ENCODE measurements at regions not wholly inside any gene's neighbourhood (a gene's known extent, or its start where the extent isn't known, plus 50 kb on each side); places are given as distances from the start of the nearest gene placed in this dataset.
"Not testable (repeated sequence)": the region's sequence is repeated elsewhere in the genome, so short reads cannot be mapped to it uniquely, and the experiment has no call there.

- not testable (repeated sequence) for H3K36me3 ChIP-seq (replicated peaks; ENCODE audit: control insufficient read depth, insufficient read depth, low read length); H3K27me3 ChIP-seq (ENCODE audit: control insufficient read depth, insufficient read depth, low read length); H3K4me3 ChIP-seq (ENCODE audit: insufficient read depth, low read depth, low read length); DNase-seq
Measured at GRCh38 chr1:222470252-222470805, 77.6 kb downstream of the HHIPL2 start.

- DNase-seq: peak; percentile 22
- Histone ChIP-seq H3K36me3 (replicated peaks; ENCODE audit: control insufficient read depth, insufficient read depth, low read length) (no peaks in the 10 kb centered on the region), H3K4me3 (ENCODE audit: insufficient read depth, low read depth, low read length) (no peak overlapping the region), H3K27me3 (ENCODE audit: control insufficient read depth, insufficient read depth, low read length) (no peaks in the 10 kb centered on the region; the same call in 1 of the 2 replicates)
Measured at GRCh38 chr1:222466150-222466865, 81.6 kb downstream of the HHIPL2 start.

- no peaks in the 10 kb centered on the region for H3K36me3 ChIP-seq (replicated peaks; ENCODE audit: control insufficient read depth, insufficient read depth, low read length)
- DNase-seq: peak; percentile 96
- H3K27me3 ChIP-seq (ENCODE audit: control insufficient read depth, insufficient read depth, low read length): no peaks in the 10 kb centered on the region; the same call in 1 of the 2 replicates
- peak overlapping the region; percentile 54 for H3K4me3 ChIP-seq (ENCODE audit: insufficient read depth, low read depth, low read length)
Measured at GRCh38 chr1:222465211-222466041, 82.5 kb downstream of the HHIPL2 start.

- DNase-seq: peak; percentile 72
- Histone ChIP-seq H3K4me3 (ENCODE audit: insufficient read depth, low read depth, low read length) (peak overlapping the region; percentile 54), H3K27me3 (ENCODE audit: control insufficient read depth, insufficient read depth, low read length) (no peaks in the 10 kb centered on the region; the same call in 1 of the 2 replicates), H3K36me3 (replicated peaks; ENCODE audit: control insufficient read depth, insufficient read depth, low read length) (no peaks in the 10 kb centered on the region)
Measured at GRCh38 chr1:222464841-222465210, 83.1 kb downstream of the HHIPL2 start.

- H3K27me3 ChIP-seq (ENCODE audit: control insufficient read depth, insufficient read depth, low read length): no peaks in the 10 kb centered on the region; the same call in 1 of the 2 replicates
- no peak for DNase-seq
- H3K36me3 ChIP-seq (replicated peaks; ENCODE audit: control insufficient read depth, insufficient read depth, low read length): no peaks in the 10 kb centered on the region
- H3K4me3 ChIP-seq (ENCODE audit: insufficient read depth, low read depth, low read length): no peak overlapping the region
Measured at GRCh38 chr1:222463059-222463730, 84.7 kb downstream of the HHIPL2 start.

GRCh38 chr1:222462601-222463000, 85.3 kb downstream of the HHIPL2 start:
- Histone ChIP-seq H3K36me3 (replicated peaks; ENCODE audit: control insufficient read depth, insufficient read depth, low read length) (no peaks in the 10 kb centered on the region), H3K27me3 (ENCODE audit: control insufficient read depth, insufficient read depth, low read length) (no peaks in the 10 kb centered on the region; the same call in 1 of the 2 replicates), H3K4me3 (ENCODE audit: insufficient read depth, low read depth, low read length) (no peak overlapping the region)
- DNase-seq: no peak

GRCh38 chr1:222461941-222462340, 86.0 kb downstream of the HHIPL2 start:
- Histone ChIP-seq H3K27me3 (ENCODE audit: control insufficient read depth, insufficient read depth, low read length) (no peaks in the 10 kb centered on the region), H3K4me3 (ENCODE audit: insufficient read depth, low read depth, low read length) (no peak overlapping the region), H3K36me3 (replicated peaks; ENCODE audit: control insufficient read depth, insufficient read depth, low read length) (no peaks in the 10 kb centered on the region)
- no peak for DNase-seq

- Histone ChIP-seq H3K27me3 (ENCODE audit: control insufficient read depth, insufficient read depth, low read length) (no peaks in the 10 kb centered on the region), H3K36me3 (replicated peaks; ENCODE audit: control insufficient read depth, insufficient read depth, low read length) (no peaks in the 10 kb centered on the region), H3K4me3 (ENCODE audit: insufficient read depth, low read depth, low read length) (no peak overlapping the region)
- DNase-seq: no peak
Measured at GRCh38 chr1:222459652-222460051, 88.3 kb downstream of the HHIPL2 start.

- Histone ChIP-seq H3K27me3 (ENCODE audit: control insufficient read depth, insufficient read depth, low read length) (no peaks in the 10 kb centered on the region), H3K4me3 (ENCODE audit: insufficient read depth, low read depth, low read length) (no peak overlapping the region), H3K36me3 (replicated peaks; ENCODE audit: control insufficient read depth, insufficient read depth, low read length) (no peaks in the 10 kb centered on the region)
- no peak for DNase-seq
Measured at GRCh38 chr1:222457513-222457912, 90.4 kb downstream of the HHIPL2 start.

GRCh38 chr1:222457084-222457483, 90.8 kb downstream of the HHIPL2 start:
- no peak overlapping the region for H3K4me3 ChIP-seq (ENCODE audit: insufficient read depth, low read depth, low read length)
- H3K36me3 ChIP-seq (replicated peaks; ENCODE audit: control insufficient read depth, insufficient read depth, low read length): no peaks in the 10 kb centered on the region
- H3K27me3 ChIP-seq (ENCODE audit: control insufficient read depth, insufficient read depth, low read length): no peaks in the 10 kb centered on the region
- no peak for DNase-seq

- H3K27me3 ChIP-seq (ENCODE audit: control insufficient read depth, insufficient read depth, low read length): no peaks in the 10 kb centered on the region
- no peaks in the 10 kb centered on the region for H3K36me3 ChIP-seq (replicated peaks; ENCODE audit: control insufficient read depth, insufficient read depth, low read length)
- peak; percentile 73 for DNase-seq
- no peak overlapping the region for H3K4me3 ChIP-seq (ENCODE audit: insufficient read depth, low read depth, low read length)
Measured at GRCh38 chr1:222455188-222455879, 92.6 kb downstream of the HHIPL2 start.

GRCh38 chr1:222454782-222455181, 93.1 kb downstream of the HHIPL2 start:
- DNase-seq: no peak
- Histone ChIP-seq H3K27me3 (ENCODE audit: control insufficient read depth, insufficient read depth, low read length) (no peaks in the 10 kb centered on the region), H3K36me3 (replicated peaks; ENCODE audit: control insufficient read depth, insufficient read depth, low read length) (no peaks in the 10 kb centered on the region), H3K4me3 (ENCODE audit: insufficient read depth, low read depth, low read length) (no peak overlapping the region)

GRCh38 chr1:222454186-222454585, 93.7 kb downstream of the HHIPL2 start:
- Histone ChIP-seq H3K36me3 (replicated peaks; ENCODE audit: control insufficient read depth, insufficient read depth, low read length) (no peaks in the 10 kb centered on the region), H3K27me3 (ENCODE audit: control insufficient read depth, insufficient read depth, low read length) (no peaks in the 10 kb centered on the region), H3K4me3 (ENCODE audit: insufficient read depth, low read depth, low read length) (no peak overlapping the region)
- no peak for DNase-seq

GRCh38 chr1:222452031-222452430, 95.9 kb downstream of the HHIPL2 start:
- DNase-seq: no peak
- Histone ChIP-seq H3K4me3 (ENCODE audit: insufficient read depth, low read depth, low read length) (no peak overlapping the region), H3K27me3 (ENCODE audit: control insufficient read depth, insufficient read depth, low read length) (no peaks in the 10 kb centered on the region), H3K36me3 (replicated peaks; ENCODE audit: control insufficient read depth, insufficient read depth, low read length) (no peaks in the 10 kb centered on the region)

Measured in H7 (cell line).